GM18507 (cell line): ENCODE measurements at regions not wholly inside any gene's neighbourhood (a gene's known extent, or its start where the extent isn't known, plus 50 kb on each side); places are given as distances from the start of the nearest gene placed in this dataset.
A peak's percentile ranks its signal among the peaks of the same experiment; 100 is the strongest.
"Not testable (repeated sequence)": the region's sequence is repeated elsewhere in the genome, so short reads cannot be mapped to it uniquely, and the experiment has no call there.

Experiments
- DNase-seq: peaks from one replicate; pipeline ENCODE4 v3.0.0; 2011; ENCODE audit warnings: low read depth; ENCODE audit not compliant: insufficient read length; ENCODE audit errors: extremely low spot score
- FAIRE-seq: peaks from 2 replicates; lab custom pipeline; 2011; peaks lifted over from hg19 to GRCh38; lab: Jason Lieb, UNC

DNA sequence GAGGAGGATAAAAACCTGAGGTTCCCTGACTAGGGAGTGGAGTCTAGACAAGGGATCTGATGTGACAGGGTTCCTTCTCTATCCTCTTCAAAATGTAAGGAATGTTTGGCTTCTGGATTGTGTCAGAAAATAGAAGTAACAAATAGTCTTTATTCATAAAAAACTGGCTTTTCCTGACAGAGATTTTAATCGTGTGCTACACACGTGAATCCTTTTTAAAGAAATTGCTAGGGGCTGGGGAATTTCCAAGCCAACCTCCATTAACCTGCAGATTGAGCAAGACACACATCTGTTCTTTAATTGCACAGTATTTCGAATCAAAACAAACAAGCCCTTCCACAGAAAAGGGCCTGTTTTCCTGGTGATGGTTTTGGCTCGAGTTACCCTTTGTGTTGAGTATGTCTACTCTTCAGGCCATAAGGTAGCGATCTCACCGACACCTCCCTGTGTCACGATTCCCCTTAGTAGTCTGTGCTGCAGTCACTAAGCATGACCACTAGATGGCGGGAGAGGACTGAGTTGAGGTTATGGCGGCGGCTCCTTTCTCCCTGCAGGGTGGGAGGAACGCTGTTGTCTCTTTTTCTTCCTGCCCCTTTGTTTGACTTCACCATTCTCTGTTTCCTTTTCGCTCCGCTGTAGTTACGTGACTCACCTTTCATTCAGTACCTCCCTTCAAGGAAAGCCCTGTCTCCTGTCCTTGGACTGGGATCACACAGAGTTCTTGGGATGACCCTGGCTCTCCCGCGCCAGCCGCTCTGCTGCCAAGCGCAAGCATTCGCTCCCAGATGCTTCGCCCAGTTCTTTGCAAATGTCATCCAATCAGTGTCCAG, 137.1 kb upstream of the SLC24A2 start:
- peak; percentile 97 for FAIRE-seq

DNA sequence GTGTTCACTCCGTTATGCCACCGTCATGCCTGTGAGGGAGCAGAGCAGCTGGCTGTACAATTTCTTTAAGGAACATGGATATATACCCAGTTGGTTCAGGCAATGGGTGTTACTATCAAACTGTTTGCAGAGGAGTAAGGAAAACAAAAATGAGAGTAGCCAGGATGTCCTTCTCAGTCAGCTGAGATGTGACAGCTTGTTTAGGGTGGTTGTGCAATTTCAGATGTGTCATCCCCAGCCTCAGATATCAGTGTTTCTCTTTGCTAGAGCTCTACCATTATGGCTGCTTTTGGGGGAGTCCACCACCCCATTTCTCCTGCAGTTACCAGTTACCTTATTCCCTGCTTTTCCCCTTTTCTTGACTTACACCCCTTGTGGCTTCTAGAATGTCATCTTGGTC, 135.2 kb upstream of the SLC24A2 start:
- DNase-seq = no peak
- FAIRE-seq = no peak

More for the DNA sequence above, 137.1 kb upstream of the SLC24A2 start:
- peak; percentile 73 for DNase-seq

DNA sequence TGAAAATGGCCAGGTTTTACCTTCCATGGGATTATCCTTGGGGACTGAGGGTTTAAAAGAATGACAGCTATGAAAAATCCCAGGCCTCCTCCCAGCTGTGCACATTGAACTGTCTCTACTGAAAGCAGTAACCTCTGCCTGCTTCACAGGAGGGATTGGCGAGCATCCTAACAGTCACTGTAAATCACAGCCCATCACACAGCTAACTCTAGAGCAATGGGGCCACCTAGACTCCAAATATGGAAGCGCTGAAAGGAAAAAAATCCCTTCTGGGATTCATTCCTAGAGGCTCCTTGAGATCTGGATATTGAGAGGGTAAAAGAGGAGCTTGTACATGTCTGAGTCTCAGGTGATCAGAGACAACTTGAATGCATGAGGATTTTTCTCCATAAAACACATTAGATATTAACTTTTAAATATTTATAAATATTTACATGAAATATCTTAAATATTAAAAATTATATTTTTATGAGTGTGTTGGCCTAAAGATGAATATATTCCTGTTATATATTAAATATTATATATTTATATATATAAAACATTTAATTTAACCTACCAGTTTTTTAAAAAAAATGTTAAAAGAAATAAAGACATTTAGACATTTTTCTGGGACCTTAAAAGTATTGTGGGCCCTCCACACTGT, 133.8 kb upstream of the SLC24A2 start:
- FAIRE-seq (no peak), DNase-seq (no peak)

DNA sequence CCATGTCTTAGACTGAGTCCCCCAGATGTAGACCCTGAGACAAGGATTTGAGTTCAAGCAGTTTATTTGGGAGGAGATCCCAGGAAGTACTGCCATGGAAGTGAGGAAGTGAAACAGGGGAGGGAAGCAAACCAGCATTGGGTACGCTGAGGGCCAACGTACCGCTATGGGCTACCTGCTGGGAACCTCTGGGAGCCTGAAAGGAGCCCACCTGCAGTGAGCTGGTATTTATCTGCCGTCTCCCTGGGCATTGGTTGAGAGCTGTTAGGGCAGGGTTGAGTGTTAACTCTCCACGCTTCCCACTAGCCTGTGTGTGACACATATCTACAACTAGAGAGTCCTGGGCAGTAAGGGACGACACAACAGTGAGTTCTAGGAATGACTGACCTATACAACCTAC, 131.6 kb upstream of the SLC24A2 start:
- no peak for DNase-seq
- FAIRE-seq = no peak

DNA sequence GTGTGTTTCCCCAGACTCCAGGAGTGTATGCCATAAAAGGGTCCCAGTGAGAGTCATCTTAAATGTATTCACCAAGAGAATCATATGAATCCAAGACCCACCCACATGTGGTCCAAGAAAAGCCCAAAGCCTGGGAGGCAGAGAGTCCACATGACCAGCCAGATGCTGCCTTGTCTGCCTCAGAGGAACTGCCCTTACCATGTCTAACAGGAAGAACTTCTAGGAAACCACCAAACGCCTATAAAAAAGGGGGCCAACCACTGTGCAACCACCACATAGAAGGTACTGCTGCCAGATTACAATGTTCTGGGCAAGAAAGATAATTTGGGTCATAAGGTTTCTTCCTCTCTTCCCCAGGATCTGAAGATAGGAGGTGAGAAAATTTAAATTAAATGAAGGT, 129.8 kb upstream of the SLC24A2 start:
- no peak for FAIRE-seq

DNA sequence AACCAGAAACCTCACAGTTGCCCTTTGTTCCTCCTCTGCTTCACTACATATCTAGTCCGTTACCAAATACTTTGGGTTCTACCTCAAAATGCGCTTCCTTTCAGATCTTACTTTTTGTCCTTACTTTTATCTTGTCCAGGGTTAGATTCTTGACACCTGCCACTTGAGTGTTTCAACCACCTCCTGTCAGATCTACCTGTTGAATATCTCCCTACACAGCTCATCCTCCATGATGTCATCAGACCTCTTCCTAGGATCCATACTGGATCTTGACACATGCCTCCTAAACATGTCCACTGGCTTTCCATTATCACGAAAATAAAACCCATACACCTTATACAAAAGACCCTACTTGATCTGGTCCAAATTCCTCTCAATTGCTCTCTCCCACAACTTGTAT, 125.2 kb upstream of the SLC24A2 start:
- FAIRE-seq (no peak), DNase-seq (no peak)

More for the DNA sequence above, 129.8 kb upstream of the SLC24A2 start:
- no peak for DNase-seq

DNA sequence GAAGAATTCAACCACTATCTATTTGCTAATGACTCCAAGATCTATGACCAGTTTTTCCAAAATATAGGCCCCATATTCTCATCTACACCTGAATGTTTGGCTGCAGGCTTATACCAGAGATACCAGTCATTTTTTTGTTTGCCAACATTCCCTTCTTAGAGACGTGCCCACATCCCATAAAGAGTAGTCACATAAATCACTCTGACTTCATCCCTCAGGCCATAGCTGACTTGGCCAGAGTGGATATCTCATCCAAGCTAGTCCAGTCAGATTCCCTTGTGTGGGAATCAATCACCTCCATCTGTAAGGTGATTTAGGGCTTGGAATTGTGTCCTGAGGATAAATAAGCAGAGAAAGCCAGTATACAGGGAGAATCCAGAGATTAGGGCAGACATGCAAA, 124.3 kb upstream of the SLC24A2 start:
- FAIRE-seq (no peak), DNase-seq (no peak)

DNA sequence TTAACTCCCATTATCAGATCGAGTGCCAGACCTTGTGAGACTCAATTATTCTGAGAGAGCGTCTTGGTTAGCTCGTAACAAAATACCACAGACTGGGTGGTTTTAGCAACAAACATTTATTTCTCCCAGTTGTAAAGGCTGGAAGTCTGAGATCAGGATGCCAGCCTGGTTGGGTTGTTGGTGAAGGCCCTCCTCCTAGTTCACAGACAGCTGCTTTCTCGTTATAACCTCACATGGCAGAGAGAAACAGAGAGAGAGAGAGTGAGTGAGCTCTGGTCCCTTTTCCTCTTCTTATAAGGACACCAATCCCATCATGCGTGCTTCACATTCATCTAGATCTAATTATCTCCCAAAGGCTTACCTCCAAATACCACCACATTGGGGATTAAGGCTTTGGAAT, 114.2 kb upstream of the SLC24A2 start:
- no peak for DNase-seq
- no peak for FAIRE-seq

DNA sequence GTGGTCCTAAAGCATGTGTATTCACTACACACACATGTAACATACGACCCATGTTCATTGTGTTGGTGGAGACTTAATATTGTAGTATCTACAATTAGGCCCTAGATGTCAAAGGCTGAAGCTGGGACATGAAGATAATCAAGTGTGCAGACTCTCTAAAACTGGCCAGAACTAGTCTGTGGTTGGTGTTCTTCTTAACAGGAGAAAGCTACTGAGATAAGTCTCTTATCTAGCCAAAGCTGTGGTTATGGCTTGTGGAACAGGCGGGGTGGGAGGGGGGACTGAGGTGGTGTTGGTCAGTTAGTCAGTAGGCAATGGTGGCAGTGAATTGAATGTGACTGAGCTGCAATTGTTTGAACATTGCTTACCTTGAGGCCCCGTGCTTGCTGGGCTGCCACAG, 112.7 kb upstream of the SLC24A2 start:
- no peak for FAIRE-seq
- DNase-seq = no peak

DNA sequence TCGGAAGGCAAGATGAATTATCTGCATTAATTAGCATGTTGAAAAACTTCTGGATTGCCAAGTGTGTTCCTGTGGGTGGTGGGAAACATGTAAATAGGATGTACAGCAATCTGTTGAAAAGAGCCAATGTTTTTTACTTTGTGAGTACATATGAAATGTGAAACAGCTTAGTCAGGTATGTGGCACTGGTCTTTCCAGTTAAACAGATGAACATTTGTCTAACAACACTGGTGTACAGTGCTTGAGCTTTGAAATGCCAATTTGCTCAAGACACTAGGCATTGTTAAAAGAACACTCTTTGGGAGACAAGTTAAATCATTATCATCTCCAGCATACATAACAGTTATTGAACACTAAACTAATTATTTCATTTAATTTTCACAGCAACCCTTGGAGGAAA, 107.3 kb upstream of the SLC24A2 start:
- FAIRE-seq = no peak

DNA sequence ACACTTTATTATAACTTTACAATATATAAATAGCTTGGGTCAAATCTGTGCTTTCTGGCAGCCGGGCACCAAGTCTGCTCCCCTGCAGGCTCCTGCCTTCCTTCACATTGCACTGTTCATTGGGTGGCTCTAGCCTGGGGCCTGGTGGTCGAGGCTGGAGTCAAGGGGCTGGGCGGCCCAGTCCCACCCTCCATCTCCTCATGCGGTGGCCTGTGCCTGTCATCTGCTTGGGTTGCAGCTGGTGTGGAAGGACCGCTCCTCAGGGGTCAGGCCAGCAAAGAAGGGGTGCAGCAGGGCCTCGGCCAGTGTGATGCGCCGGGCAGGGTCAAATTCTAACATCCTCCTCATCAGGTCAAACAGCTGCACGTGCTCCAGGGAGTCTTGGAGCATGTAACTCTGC, 106.7 kb upstream of the SLC24A2 start:
- FAIRE-seq, DNase-seq: not testable (repeated sequence)

More for the DNA sequence above, 107.3 kb upstream of the SLC24A2 start:
- no peak for DNase-seq

DNA sequence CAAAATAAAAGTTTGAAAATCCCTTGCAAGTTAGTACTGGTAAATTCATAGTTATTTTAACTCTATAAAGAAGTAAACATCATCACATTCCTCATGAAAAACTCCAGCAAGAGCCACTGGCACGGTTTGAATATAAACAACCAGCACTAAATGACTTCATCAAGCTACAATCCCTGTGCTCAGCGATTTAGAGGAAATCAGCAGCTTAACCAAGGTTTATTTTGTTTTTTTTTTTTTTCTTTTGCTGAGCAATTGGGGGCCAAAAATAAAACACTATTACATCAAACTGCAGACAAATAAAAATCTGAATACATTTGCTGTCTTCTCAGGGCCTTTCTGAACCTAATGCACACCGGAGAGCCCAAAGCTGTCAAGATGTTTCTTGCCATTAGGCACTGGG, 106.2 kb upstream of the SLC24A2 start:
- no peak for FAIRE-seq

DNA sequence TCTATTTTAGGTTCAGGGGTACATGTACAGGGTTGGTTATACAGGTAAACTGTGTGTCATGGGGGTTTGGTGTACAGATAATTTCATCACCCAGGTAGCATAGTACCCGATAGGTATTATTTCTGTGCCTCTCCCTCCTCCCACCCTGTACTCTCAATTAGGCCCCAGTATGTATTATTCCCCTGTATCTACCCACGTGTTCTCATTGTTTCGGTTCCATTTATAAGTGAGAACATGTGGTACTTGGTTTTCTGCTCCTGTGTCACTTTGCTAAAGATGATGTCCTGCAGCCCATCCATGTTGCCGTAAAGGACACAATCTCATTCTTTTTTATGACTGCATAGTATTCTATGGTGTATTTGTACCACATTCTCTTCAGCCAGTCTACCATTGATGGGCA, 96.8 kb upstream of the SLC24A2 start:
- FAIRE-seq (no peak), DNase-seq (no peak)

More for the DNA sequence above, 106.2 kb upstream of the SLC24A2 start:
- DNase-seq = no peak

DNA sequence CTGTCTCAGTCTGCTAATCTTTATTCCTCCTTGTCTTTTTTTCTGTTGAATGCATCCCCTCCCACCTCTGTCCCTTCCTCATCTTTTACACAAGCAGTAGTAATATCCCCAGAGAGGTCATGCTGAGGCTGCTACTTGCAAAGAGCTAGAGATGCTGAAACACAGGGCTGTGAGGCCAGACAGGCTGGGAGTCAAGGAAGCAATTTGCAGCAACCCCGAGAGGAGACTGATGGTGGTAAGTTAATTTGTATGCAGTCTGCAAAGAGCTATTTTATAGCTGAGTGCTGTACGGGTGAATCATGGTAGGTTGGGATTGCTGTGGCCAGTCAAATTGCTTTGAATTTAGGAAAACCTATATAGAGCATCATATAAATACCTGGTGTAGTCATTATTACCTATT, 90.2 kb upstream of the SLC24A2 start:
- no peak for FAIRE-seq
- DNase-seq = no peak

DNA sequence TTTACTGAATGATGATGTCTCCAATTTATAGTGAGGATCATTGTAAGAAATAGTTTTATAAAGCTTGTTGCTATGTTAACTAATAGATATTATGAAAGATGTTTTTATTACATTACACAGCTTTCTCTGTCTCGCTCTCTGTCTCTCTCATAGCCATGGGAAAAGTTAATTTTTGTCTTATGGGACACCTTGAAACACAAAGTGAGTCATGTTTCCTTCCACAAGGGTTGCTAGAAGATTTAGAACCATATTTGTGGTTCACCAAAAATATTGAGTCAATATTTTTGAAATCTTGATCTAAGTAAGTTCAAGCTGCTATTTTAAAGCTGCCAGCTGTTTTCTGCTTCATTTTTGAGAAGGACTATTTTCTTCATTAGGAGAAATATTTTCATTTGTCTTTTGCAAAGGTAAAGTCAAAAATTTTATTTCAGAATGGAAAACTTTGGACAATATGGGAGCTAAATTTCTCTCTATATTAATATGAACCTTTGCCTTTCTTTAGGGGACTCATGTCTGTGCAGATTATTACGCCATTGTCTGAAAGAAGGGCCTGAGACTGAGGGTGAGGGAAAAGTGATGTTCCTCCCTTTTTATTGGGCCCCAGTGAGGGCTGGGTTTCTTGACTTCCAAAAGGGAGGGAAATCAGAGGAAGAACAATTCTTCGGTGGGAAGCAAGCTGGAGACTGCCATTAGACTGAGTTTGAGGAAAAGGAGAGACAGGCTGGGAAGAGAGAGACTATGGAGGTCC, 87.9 kb upstream of the SLC24A2 start:
- no peak for DNase-seq
- no peak for FAIRE-seq

DNA sequence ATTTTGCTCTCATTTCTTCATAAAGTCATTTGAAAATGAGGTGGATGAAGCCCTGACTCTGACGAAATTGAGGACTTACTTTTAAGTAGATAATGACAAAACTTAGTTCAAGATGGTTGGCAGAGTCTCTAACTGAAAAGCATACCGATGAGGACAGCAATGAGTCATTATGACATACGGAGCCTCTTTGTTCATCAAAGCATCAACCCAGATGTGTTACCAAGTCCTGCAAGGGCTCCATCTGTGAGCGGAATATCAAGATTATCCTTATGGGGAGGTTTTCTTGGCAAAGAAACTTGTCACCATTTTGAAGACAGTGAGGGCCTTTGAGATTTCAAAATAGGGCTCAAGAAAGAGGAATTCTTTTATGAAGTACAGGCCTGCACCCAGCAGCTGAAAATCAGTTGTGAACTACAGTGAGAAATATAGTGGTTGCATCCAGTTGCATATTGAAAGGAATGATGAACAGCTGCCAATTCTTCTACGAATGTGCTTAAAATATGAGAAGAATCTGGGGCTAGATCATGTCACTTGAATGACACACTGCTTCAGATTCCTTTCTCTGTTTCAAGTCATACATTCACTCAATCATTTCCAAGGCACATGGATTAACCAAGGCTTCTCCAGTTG, 86.6 kb upstream of the SLC24A2 start:
- DNase-seq = no peak
- FAIRE-seq = no peak

DNA sequence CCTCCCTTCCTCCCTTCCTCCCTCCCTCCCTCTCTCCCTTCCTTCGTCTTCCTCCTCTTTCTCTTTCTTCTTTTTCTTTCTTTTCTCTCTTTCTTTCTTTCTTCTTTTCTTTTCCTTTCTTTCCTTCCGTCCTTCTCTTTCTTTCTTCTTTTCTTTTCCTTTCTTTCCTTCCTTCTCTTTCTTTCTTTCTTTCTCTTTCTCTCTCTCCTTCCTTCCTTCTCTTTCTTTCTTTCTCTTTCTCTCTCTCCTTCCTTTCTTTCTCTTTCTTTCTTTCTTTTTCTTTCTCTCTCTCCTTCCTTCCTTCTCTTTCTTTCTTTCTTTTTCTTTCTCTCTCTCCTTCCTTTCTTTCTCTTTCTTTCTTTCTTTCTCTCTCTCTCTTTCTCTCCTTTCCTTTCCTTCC, 84.4 kb upstream of the SLC24A2 start:
- not testable (repeated sequence) for FAIRE-seq, DNase-seq

DNA sequence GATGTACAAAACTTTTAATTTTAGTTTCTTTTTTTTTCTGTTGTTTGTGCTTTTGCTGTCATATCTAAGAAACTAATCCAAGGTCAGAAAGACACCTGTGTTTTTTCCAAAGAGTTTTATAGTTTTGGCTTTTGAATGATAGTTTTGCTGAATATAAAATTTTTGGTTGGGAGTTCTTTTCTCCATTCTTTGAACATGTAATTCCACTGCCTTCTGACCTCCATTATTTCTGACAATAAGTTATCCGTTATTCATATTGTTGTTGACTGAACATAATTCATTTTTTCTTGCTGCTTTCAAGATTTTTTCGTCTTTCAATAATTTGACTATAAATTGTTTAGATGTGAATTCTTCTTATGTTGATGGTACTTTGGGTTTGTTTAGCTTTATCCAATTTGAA, 82.2 kb upstream of the SLC24A2 start:
- FAIRE-seq (no peak), DNase-seq (no peak)

DNA sequence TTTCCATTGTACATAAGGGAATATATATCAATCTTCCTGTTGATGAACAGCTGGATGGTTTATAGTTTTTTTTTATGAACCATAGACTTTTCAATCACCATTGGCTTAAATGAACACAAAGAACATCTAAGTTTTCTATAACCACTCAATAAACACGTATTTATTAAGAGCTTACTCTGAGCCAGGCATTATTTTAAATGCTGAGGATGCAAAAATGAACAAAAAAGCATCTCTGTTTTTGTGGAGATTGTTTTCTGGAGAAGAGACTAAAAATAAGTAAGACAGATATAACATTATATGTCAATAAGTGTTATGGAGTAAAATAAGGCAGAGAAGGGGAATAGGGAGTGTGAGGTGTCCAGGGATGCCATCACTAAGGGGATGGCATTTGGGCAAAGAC, 52.1 kb upstream of the SLC24A2 start:
- DNase-seq = no peak
- FAIRE-seq = no peak
